ENCODE measurements at regions not wholly inside any gene's neighbourhood (a gene's known extent, or its start where the extent isn't known, plus 50 kb on each side); places are given as distances from the start of the nearest gene placed in this dataset.

GRCh38 chr9:108645520-108645919 lies 210.3 kb downstream of the ACTL7B start:
- no peak for DNase-seq (ENCODE audit: low spot score)

GRCh38 chr9:108643731-108644510 lies 211.9 kb downstream of the ACTL7B start:
- DNase-seq (ENCODE audit: low spot score): no peak

GRCh38 chr9:108642871-108643270 lies 212.9 kb downstream of the ACTL7B start:
- no peak for DNase-seq (ENCODE audit: low spot score)

GRCh38 chr9:108640230-108640629 lies 215.6 kb downstream of the ACTL7B start:
- DNase-seq (ENCODE audit: low spot score): no peak

GRCh38 chr9:108639696-108640095 lies 216.1 kb downstream of the ACTL7B start:
- DNase-seq (ENCODE audit: low spot score): no peak

GRCh38 chr9:108639091-108639490 lies 216.7 kb downstream of the ACTL7B start:
- DNase-seq (ENCODE audit: low spot score): no peak

- DNase-seq (ENCODE audit: low spot score): peak; percentile 14
Measured at GRCh38 chr9:108637340-108637739, 218.4 kb downstream of the ACTL7B start.

GRCh38 chr9:108636013-108636412 lies 219.8 kb downstream of the ACTL7B start:
- peak; percentile 27 for DNase-seq (ENCODE audit: low spot score)

GRCh38 chr9:108634672-108635462 lies 220.9 kb downstream of the ACTL7B start:
- DNase-seq (ENCODE audit: low spot score): no peak

- no peak for DNase-seq (ENCODE audit: low spot score)
Measured at GRCh38 chr9:108634204-108634603, 221.6 kb downstream of the ACTL7B start.

- DNase-seq (ENCODE audit: low spot score): no peak
Measured at GRCh38 chr9:108631496-108632285, 224.1 kb downstream of the ACTL7B start.

- DNase-seq (ENCODE audit: low spot score): no peak
Measured at GRCh38 chr9:108628316-108628715, 227.5 kb downstream of the ACTL7B start.

GRCh38 chr9:108626743-108627142 lies 229.0 kb downstream of the ACTL7B start:
- DNase-seq (ENCODE audit: low spot score): no peak

GRCh38 chr9:108621991-108622855 lies 233.6 kb downstream of the ACTL7B start:
- no peak for DNase-seq (ENCODE audit: low spot score)

GRCh38 chr9:108620767-108621166 lies 235.0 kb downstream of the ACTL7B start:
- DNase-seq (ENCODE audit: low spot score): no peak

- DNase-seq (ENCODE audit: low spot score): no peak
Measured at GRCh38 chr9:108618906-108619550, 236.8 kb downstream of the ACTL7B start.

GRCh38 chr9:108617676-108618075 lies 238.1 kb downstream of the ACTL7B start:
- DNase-seq (ENCODE audit: low spot score): no peak

- DNase-seq (ENCODE audit: low spot score): no peak
Measured at GRCh38 chr9:108615152-108615551, 240.6 kb downstream of the ACTL7B start.

GRCh38 chr9:108612513-108612912 lies 243.3 kb downstream of the ACTL7B start:
- DNase-seq (ENCODE audit: low spot score): no peak

- DNase-seq (ENCODE audit: low spot score): no peak
Measured at GRCh38 chr9:108609897-108610253, 245.9 kb downstream of the ACTL7B start.

All from iPS-NIHi11 (cell line).